MM.1S (cell line): ENCODE measurements at regions not wholly inside any gene's neighbourhood (a gene's known extent, or its start where the extent isn't known, plus 50 kb on each side); places are given as distances from the start of the nearest gene placed in this dataset.

Experiments used
- CTCF ChIP-seq: fragments of 300-600 bp; sonication (generic); IDR thresholded peaks from 2 replicates; pipeline ENCODE4 v1.5.1; 2016; ENCODE audit warnings: antibody characterized with exemption, low read length, mixed read lengths
- EZH2 ChIP-seq: fragments of 300-600 bp; sonication (generic); optimal IDR thresholded peaks from 2 replicates; pipeline ENCODE3; 2017; ENCODE audit warnings: low read depth, mild to moderate bottlenecking, antibody characterized with exemption, low read length, mixed read lengths

GRCh38 chr16:54693864-54694263 is 236.8 kb upstream of the IRX5 start:
- TF ChIP-seq EZH2 (no peak), CTCF (no peak)
